ENCODE measurements at regions not wholly inside any gene's neighbourhood (a gene's known extent, or its start where the extent isn't known, plus 50 kb on each side); places are given as distances from the start of the nearest gene placed in this dataset.

DNA sequence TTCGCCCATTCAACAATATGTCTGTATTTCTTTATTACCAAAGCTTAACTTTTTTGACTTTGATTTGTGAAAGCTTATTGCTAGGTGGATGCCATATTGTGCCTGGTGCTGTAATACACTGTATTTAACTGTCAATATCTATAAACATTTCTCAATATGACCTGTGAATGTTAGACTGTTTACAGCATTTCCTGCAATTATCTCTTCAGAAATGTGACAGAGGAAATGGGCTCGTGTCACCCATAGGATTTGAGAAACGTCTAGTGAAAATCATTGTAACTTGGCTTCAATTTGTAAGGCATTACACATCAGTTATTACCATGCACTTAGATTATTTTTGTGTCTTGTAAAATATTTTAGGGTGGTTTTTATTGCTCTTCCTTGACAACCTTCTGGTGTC is 237.8 kb upstream of the ADGRL2 start:
- TF ChIP-seq ZNF274 (IDR thresholded peaks at IDR 0.05; ENCODE audit: low read depth, low read length) (no peak), SUZ12 (IDR thresholded peaks at IDR 0.05; ENCODE audit: extremely low read depth, insufficient read depth, insufficient read length) (no peak), YY1 (IDR thresholded peaks at IDR 0.05; ENCODE audit: insufficient read depth, insufficient read length) (no peak)
